GM12878 (cell line): ENCODE measurements at regions not wholly inside any gene's neighbourhood (a gene's known extent, or its start where the extent isn't known, plus 50 kb on each side); places are given as distances from the start of the nearest gene placed in this dataset.

Source experiments
- ATAC-seq: fragments of 200-7000 bp; cut with Tn5 transposase; 3 replicates; pipeline ENCODE4 v1.9.1; 2020; ENCODE audit warnings: mild to moderate bottlenecking, moderate library complexity
- BruUV-seq: library from RNA; stranded (reverse); fragments of 400-500 nt; replicated peaks from 2 replicates; lab custom pipeline; 2021; lab: Mats Ljungman, UMichigan
- CTCF ChIA-PET: fragments of 300-600 bp; sonication (Branson Sonifier 250); formaldehyde crosslinking; extraction: SDS; loops from one replicate; lab custom pipeline; 2021; ENCODE audit warnings: inconsistent platforms; lab: Yijun Ruan, JAX
- POLR2A ChIA-PET: fragments of 350-600 bp; formaldehyde crosslinking; extraction: SDS; loops from one replicate; lab custom pipeline; 2021; ENCODE audit warnings: inconsistent platforms; lab: Charles Lee
- RAD21 ChIA-PET: fragments of 300-600 bp; sonication (Branson Sonifier 250); formaldehyde crosslinking; loops from one replicate; lab custom pipeline; 2023; ENCODE audit warnings: antibody characterized with exemption; ENCODE audit not compliant: unreplicated experiment; lab: Charles Lee
- SMC1A ChIA-PET: fragments of 300-600 bp; sonication (Branson Sonifier 250); formaldehyde crosslinking; loops from one replicate; lab custom pipeline; 2023; ENCODE audit not compliant: unreplicated experiment, uncharacterized antibody; lab: Charles Lee
- DNase-seq: peaks from one replicate; pipeline ENCODE4 v3.0.0-alpha.2; 2011; ENCODE audit warnings: low read depth, low spot score
- FAIRE-seq: peaks from 3 replicates; lab custom pipeline; 2011; peaks lifted over from hg19 to GRCh38; lab: Jason Lieb, UNC
- H2AFZ ChIP-seq: 2 replicates; pipeline ENCODE4 v1.6.0; 2011; ENCODE audit warnings: low read depth, low read length, control low read depth; ENCODE audit not compliant: control insufficient read depth
- H3K27ac ChIP-seq: 2 replicates; pipeline ENCODE4 v1.5.1; 2011; ENCODE audit warnings: control low read depth; ENCODE audit not compliant: control insufficient read depth, insufficient read depth
- H3K27me3 ChIP-seq, 2 experiments: replicated peaks in 1 of 2; 2 replicates each; pipeline versions ENCODE4 v1.6.0 to v1.6.1; 2011; ENCODE audit warnings: low read length in 1 of 2; ENCODE audit not compliant: control insufficient read depth in 2 of 2, insufficient read depth in 2 of 2
- H3K36me3 ChIP-seq, 2 experiments: 2 replicates each; pipeline ENCODE4 v1.5.1; 2011; ENCODE audit warnings: low read length in 1 of 2; ENCODE audit not compliant: control insufficient read depth in 2 of 2, insufficient read depth in 2 of 2
- H3K4me1 ChIP-seq: 2 replicates; pipeline ENCODE4 v1.6.1; 2011; ENCODE audit warnings: mild to moderate bottlenecking, low read length, moderate library complexity, mixed read lengths; ENCODE audit not compliant: control insufficient read depth, insufficient read depth
- H3K4me2 ChIP-seq: 2 replicates; pipeline ENCODE4 v1.6.0; 2011; ENCODE audit warnings: control low read depth; ENCODE audit not compliant: control insufficient read depth, insufficient read depth
- H3K4me3 ChIP-seq: fragments of 200-600 bp; sonication (generic); 2 replicates; pipeline ENCODE4 v1.5.1; 2016
- H3K79me2 ChIP-seq: 2 replicates; pipeline ENCODE4 v1.6.0; 2011; ENCODE audit warnings: low read length; ENCODE audit not compliant: control insufficient read depth, insufficient read depth
- H3K9ac ChIP-seq: 2 replicates; pipeline ENCODE4 v1.8.0; 2011; ENCODE audit warnings: low read length, control low read depth, mixed read lengths; ENCODE audit not compliant: control insufficient read depth, insufficient read depth
- H3K9me3 ChIP-seq: replicated peaks from 3 replicates; pipeline ENCODE4 v1.5.1; 2011; ENCODE audit warnings: mild to moderate bottlenecking, low read length; ENCODE audit not compliant: control insufficient read depth, insufficient read depth
- H4K20me1 ChIP-seq: 2 replicates; pipeline ENCODE4 v1.6.0; 2011; ENCODE audit not compliant: control insufficient read depth, insufficient read depth
- ESRRA ChIP-seq: IDR thresholded peaks from 2 replicates; pipeline ENCODE4 v1.6.1; 2012; ENCODE audit warnings: mild to moderate bottlenecking, low read length, improper control_type of control experiment
- FOS ChIP-seq: IDR thresholded peaks from 3 replicates; pipeline ENCODE4 v1.6.1; 2011; ENCODE audit warnings: borderline replicate concordance; ENCODE audit not compliant: insufficient read length; ENCODE audit errors: extremely low read depth
- IKZF1 ChIP-seq: fragments of 450-650 bp; conservative IDR thresholded peaks from 2 replicates; pipeline ENCODE4 v1.6.1; 2017; ENCODE audit warnings: antibody characterized with exemption, mild to moderate bottlenecking
- JUNB ChIP-seq: IDR thresholded peaks from 2 replicates; pipeline ENCODE4 v1.6.1; 2016; ENCODE audit warnings: antibody characterized with exemption, mild to moderate bottlenecking
- MEF2A ChIP-seq: IDR thresholded peaks from 2 replicates; pipeline ENCODE4 v1.6.1; 2011; ENCODE audit warnings: low read depth, mild to moderate bottlenecking, low read length, moderate library complexity; ENCODE audit not compliant: insufficient read depth
- STAT1 ChIP-seq: fragments of 450-650 bp; conservative IDR thresholded peaks from 2 replicates; pipeline ENCODE4 v1.6.1; 2014; ENCODE audit warnings: antibody characterized with exemption, mild to moderate bottlenecking
- SUPT20H ChIP-seq: IDR thresholded peaks from 2 replicates; pipeline ENCODE4 v1.6.1; 2011; ENCODE audit warnings: low read depth, mild to moderate bottlenecking, low read length, moderate library complexity, borderline replicate concordance; ENCODE audit not compliant: control insufficient read depth
- WGBS: methylation state at CpG from one replicate; pipeline ENCODE4 v1.1.6; 2016; ENCODE audit warnings: low lambda C conversion rate; ENCODE audit not compliant: insufficient replicate concordance, insufficient coverage; ENCODE audit errors: missing lambda C conversion rate; 5-methylcytosine and 5-hydroxymethylcytosine counted together
- in situ Hi-C: fragments of 300-500 bp; cut with MboI; formaldehyde crosslinking; loops from 9 replicates; pipeline ENCODE4 v1.14.3; 2018; ENCODE audit warnings: mixed read lengths
- intact Hi-C: fragments of 100-400 bp; cut with micrococcal nuclease; formaldehyde crosslinking; loops from one replicate; pipeline ENCODE4 v1.14.2; 2022; ENCODE audit not compliant: unreplicated experiment
- TF ChIP-seq, protein P1 (sequence below): IDR thresholded peaks from 2 replicates; pipeline ENCODE4 v1.6.1; 2011; ENCODE audit warnings: mild to moderate bottlenecking, low read depth, low read length, moderate library complexity; ENCODE audit not compliant: insufficient replicate concordance

DNA sequence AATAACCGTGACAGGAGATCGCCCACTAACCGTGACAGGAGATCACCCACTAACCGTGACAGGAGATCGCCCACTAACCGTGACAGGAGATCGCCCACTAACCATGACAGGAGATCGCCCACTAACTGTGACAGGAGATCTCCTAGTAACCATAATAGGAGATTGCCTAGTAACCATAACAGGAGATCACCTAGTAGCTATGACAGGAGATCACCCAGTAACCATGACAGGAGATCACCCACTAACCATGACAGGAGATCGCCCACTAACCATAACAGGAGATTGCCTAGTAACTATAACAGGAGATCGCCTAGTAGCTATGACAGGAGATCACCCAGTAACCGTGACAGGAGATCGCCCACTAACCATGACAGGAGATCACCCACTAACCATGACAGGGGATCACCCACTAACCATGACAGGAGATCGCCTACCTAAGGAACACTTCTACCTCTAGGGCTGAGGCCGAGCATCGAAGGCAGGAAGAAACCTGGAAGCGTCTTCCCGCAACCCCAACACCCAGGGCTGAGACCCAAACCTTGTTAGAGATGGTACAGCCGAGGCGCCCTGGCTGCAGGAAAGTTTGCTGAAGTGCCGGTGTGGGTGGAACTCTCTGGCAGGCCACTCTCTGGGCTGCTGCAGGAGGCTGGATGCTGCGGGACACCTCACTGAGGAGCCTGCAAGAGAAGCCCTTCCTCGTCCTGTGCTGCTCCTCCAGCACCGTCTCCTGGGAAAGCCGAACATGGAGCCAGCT is 67.5 kb upstream of the THY1 start:
- H3K36me3 ChIP-seq: no peaks in the 10 kb centered on the region
- no peaks in the 10 kb centered on the region for H3K9me3 ChIP-seq
- H4K20me1 ChIP-seq: peaks cover 3% of the 10 kb centered on the region; the same call in 1 of the 2 replicates
- ChIA-PET CTCF (interaction anchor here (0.6 to 3.6 kb wide), 4 partner anchors 13 to 43 kb away, joined by 3 to 20 read pairs (median 4); no protein-coding TSS in a partner anchor), SMC1A (no interaction called here), POLR2A (no interaction called here), RAD21 (no interaction called here)
- no peak overlapping the region for H2AFZ ChIP-seq
- intact Hi-C loops: no loop called here
- WGBS: 30% methylated on average over 24 of the region's 24 CpGs
- no peak overlapping the region for H3K4me3 ChIP-seq
- H3K4me1 ChIP-seq: no peaks in the 10 kb centered on the region
- no TSS peak for BruUV-seq
- H3K4me2 ChIP-seq: no peak overlapping the region
- DNase-seq: no peak
- H3K79me2 ChIP-seq: no peaks in the 10 kb centered on the region
- no peak overlapping the region for H3K9ac ChIP-seq
- no peak overlapping the region for H3K27ac ChIP-seq
- TF ChIP-seq JUNB (no peak), ESRRA (no peak), FOS (no peak), SUPT20H (no peak), IKZF1 (no peak), MEF2A (no peak), STAT1 (no peak)
- TF ChIP-seq, protein P1, sequence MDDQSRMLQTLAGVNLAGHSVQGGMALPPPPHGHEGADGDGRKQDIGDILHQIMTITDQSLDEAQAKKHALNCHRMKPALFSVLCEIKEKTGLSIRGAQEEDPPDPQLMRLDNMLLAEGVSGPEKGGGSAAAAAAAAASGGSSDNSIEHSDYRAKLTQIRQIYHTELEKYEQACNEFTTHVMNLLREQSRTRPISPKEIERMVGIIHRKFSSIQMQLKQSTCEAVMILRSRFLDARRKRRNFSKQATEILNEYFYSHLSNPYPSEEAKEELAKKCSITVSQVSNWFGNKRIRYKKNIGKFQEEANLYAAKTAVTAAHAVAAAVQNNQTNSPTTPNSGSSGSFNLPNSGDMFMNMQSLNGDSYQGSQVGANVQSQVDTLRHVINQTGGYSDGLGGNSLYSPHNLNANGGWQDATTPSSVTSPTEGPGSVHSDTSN: no peak
- TF ChIP-seq, all 136 proteins: peak for 0
- FAIRE-seq (no peak), ATAC-seq (no peak)
- in situ Hi-C loops: no loop called here
- no peaks in the 10 kb centered on the region; a peak in 2 of 4 replicates for H3K27me3 ChIP-seq
